ENCODE measurements at regions not wholly inside any gene's neighbourhood (a gene's known extent, or its start where the extent isn't known, plus 50 kb on each side); places are given as distances from the start of the nearest gene placed in this dataset.

- DNase-seq (ENCODE audit: low spot score), result no peak
These were observed 91.5 kb upstream of the TUT7 start for GRCh38 chr9:86445671-86446070.

- DNase-seq (ENCODE audit: low spot score), result no peak
These were observed 89.8 kb upstream of the TUT7 start for GRCh38 chr9:86443992-86444391.

DNA sequence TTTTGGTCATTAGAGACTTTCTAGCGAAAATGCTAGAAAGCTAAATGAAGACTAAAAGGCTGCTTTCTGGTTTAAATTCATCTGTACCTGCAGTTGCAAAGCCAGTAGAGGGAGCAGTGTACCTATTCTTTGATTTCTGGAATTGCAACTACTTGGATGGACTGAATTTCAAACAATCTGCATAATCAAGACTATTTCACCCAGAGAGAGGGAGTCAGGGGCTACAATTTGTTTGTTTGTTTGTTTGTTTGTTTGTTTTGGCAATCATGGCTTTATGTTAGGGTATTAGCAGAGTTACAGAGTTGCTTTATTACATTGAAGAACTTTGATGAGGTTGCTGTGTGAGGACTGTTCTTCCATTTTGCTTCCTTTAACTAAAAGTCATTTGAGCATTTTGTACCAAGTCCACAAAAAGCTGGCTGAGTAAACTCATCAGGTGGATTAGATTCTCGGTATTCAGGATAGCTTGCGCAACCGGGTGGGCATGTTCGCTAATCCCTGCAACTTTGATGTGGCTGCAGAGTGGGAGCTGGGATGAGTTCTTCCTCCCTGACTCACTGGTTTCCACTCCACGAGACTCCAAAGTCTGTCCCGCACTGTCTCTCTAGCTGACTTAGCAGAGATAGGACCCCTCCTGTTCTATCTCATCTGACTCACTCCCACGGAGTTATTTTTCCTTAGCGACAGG lies 80.0 kb upstream of the TUT7 start:
- DNase-seq (ENCODE audit: low spot score), result peak; percentile 7

GRCh38 chr9:86424251-86424891 lies 70.2 kb upstream of the TUT7 start:
- no peak for DNase-seq (ENCODE audit: low spot score)

GRCh38 chr9:86413971-86414880 lies 60.0 kb upstream of the TUT7 start:
- no peak for DNase-seq (ENCODE audit: low spot score)

DNA sequence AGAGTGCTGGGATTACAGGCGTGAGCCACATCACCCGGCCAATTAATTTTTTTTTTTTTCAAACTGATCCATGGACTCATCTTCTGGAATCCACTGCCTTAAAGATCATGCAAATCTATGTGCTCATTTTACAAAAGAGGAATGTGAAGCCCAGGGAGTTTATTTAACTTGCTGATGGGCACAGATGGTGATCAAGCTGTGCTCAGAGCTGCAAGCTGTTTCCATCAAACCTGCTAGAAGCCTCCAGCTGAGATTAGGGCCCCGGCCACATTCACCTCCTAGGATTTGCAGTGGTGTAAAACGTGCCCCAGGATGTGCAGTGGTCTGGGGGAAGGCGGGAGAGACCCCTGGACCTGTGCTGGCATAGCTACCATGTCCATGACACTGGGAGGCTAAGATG lies 56.1 kb upstream of the TUT7 start:
- DNase-seq (ENCODE audit: low spot score), result no peak

GRCh38 chr9:86408121-86408520 lies 53.9 kb upstream of the TUT7 start:
- DNase-seq (ENCODE audit: low spot score), result no peak

DNA sequence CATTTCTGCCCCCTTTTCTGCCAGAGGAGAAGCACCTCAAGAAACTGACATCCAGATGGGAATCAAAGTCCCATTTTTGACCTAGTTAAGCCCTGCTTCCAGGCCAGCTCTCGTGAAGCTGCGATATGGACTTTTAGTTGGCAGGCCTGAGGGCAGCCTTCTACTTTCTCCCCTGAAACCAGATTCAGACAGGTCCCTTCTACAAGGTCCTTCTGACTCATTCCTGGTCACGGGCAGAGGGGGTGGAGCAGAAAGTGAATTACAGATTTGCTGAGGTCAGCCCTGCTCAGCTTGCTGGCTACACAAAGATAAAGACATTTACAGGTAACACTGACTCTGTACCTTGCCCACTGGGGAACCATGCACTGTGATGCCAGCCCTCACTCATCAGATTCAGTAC lies 52.8 kb upstream of the TUT7 start:
- DNase-seq (ENCODE audit: low spot score), result no peak

- no peak for DNase-seq (ENCODE audit: low spot score)
These were observed 52.2 kb upstream of the TUT7 start for GRCh38 chr9:86406366-86406765.

- DNase-seq (ENCODE audit: low spot score), result no peak
These were observed 51.7 kb upstream of the TUT7 start for GRCh38 chr9:86405926-86406325.

DNA sequence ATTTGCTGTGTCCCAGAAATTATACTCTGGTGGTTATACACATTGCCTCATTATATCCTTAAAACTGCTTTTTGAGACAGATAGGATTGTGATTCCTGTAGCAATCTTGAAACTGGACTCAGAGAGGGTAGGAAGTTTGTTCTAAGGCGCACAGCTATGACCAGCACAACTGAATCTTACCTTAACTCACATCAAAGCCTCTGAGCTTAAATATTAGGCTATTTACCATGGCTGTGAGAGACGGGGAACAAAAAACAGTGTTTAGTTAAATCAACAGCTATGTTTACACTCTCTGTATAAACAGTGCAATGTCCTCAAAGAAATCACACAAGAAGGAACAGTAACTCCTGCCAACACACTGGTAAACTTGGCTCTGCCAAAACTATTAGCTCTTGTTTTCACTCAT lies 50.9 kb upstream of the TUT7 start:
- no peak for DNase-seq (ENCODE audit: low spot score)

Measured in CD4-positive, alpha-beta T cell treated with Interleukin-6 at 100 ng/mL for 8 hours (primary cell).